ENCODE measurements at regions not wholly inside any gene's neighbourhood (a gene's known extent, or its start where the extent isn't known, plus 50 kb on each side); places are given as distances from the start of the nearest gene placed in this dataset.

GRCh38 chr12:111233786-111234185 lies 135.1 kb downstream of the PHETA1 start:
- Histone ChIP-seq H3K4me1 (ENCODE audit: low read length) (no peaks in the 10 kb centered on the region), H3K4me2 (ENCODE audit: low read length) (no peak overlapping the region), H4K20me1 (ENCODE audit: insufficient read depth, low read length) (no peaks in the 10 kb centered on the region), H3K27ac (ENCODE audit: low read length) (no peak overlapping the region), H3K36me3 (replicated peaks; ENCODE audit: low read depth, low read length) (no peaks in the 10 kb centered on the region), H3K9me3 (ENCODE audit: insufficient read depth, low read length) (no peaks in the 10 kb centered on the region), H3K79me2 (ENCODE audit: low read length) (no peaks in the 10 kb centered on the region), H2AFZ (ENCODE audit: low read depth, low read length) (no peak overlapping the region), H3K4me3 (ENCODE audit: low read length) (no peak overlapping the region), H3K9ac (ENCODE audit: low read length) (no peak overlapping the region), H3K27me3 (ENCODE audit: low read depth, low read length) (peaks cover 24% of the 10 kb centered on the region; the same call in 1 of the 2 replicates)
- no peak for TF ChIP-seq EZH2phosphoT487 (IDR thresholded peaks at IDR 0.05; ENCODE audit: low read depth)
- TF ChIP-seq CTCF (IDR thresholded peaks at IDR 0.05; ENCODE audit: low read depth, low read length): no peak

DNA sequence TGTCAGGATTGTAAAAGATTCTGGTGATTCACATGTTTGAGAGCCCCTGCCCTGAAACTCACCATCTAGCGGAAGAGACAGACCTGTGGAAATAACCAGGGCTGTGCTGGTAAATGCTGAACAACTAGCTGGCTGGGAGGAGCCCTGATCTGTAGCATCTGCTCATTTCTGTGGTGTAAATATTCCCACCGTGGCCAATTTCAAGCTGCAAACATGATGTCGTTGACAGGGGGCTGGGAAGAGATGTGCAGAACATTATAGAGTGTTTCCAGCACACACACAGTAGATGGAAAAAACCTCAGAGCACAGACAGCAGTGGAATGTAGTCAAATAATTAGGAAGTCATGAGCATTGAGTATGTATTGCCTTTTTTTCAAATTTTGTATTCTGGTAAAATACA lies 138.2 kb downstream of the PHETA1 start:
- Histone ChIP-seq H3K27ac (ENCODE audit: low read length) (no peak overlapping the region), H3K4me1 (ENCODE audit: low read length) (no peaks in the 10 kb centered on the region), H3K27me3 (ENCODE audit: low read depth, low read length) (peaks cover 12% of the 10 kb centered on the region; the same call in 1 of the 2 replicates), H3K4me2 (ENCODE audit: low read length) (no peak overlapping the region), H3K79me2 (ENCODE audit: low read length) (no peaks in the 10 kb centered on the region), H2AFZ (ENCODE audit: low read depth, low read length) (no peak overlapping the region), H3K36me3 (replicated peaks; ENCODE audit: low read depth, low read length) (no peaks in the 10 kb centered on the region), H3K9me3 (ENCODE audit: insufficient read depth, low read length) (no peaks in the 10 kb centered on the region), H3K9ac (ENCODE audit: low read length) (no peak overlapping the region), H3K4me3 (ENCODE audit: low read length) (no peak overlapping the region), H4K20me1 (ENCODE audit: insufficient read depth, low read length) (no peaks in the 10 kb centered on the region)
- TF ChIP-seq CTCF (IDR thresholded peaks at IDR 0.05; ENCODE audit: low read depth, low read length): no peak
- no peak for TF ChIP-seq EZH2phosphoT487 (IDR thresholded peaks at IDR 0.05; ENCODE audit: low read depth)

DNA sequence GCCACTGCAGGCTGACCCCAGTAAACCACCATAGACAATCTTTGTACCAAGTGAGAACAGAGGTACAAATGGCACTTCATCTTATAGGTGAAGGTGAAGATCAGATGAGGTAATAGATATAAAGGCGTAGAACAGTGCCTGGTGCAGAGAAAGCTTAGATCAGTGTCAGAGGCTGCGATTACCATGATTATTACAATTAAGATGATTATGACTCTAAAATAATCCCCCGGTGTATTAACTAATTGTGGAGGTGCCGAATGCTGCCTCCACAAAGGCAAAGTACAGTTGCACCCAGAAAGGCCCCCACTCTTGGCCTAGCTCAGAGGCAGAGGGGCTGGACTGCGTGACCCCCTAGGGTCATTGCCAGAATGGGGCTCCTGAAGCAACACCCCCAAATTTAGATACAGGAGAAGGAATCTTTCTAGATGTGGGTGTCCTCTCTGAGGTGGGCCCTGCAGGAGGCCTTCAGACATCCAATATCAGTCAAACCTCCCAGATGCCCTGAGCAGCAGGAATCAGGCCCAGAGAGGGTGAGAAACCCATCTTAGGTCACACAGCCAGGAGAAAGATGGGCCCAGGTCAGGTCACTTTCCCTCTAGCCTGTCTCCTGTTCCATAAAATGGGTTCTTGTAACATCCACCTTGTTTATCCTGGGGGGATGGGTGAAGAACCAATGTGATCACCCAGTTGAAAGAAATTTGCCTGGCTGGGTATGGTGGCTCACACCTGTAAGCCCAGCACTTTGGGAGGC lies 139.8 kb downstream of the PHETA1 start:
- no peak overlapping the region for H3K27ac ChIP-seq (ENCODE audit: low read length)
- no peak overlapping the region for H3K9ac ChIP-seq (ENCODE audit: low read length)
- H2AFZ ChIP-seq (ENCODE audit: low read depth, low read length): no peak overlapping the region
- no peaks in the 10 kb centered on the region for H3K4me1 ChIP-seq (ENCODE audit: low read length)
- H3K4me3 ChIP-seq (ENCODE audit: low read length): no peak overlapping the region
- H3K79me2 ChIP-seq (ENCODE audit: low read length): no peaks in the 10 kb centered on the region
- TF ChIP-seq CTCF (IDR thresholded peaks at IDR 0.05; ENCODE audit: low read depth, low read length) (no peak), EZH2phosphoT487 (IDR thresholded peaks at IDR 0.05; ENCODE audit: low read depth) (no peak)
- no peaks in the 10 kb centered on the region for H4K20me1 ChIP-seq (ENCODE audit: insufficient read depth, low read length)
- peaks cover 12% of the 10 kb centered on the region; the same call in 1 of the 2 replicates for H3K27me3 ChIP-seq (ENCODE audit: low read depth, low read length)
- no peaks in the 10 kb centered on the region for H3K9me3 ChIP-seq (ENCODE audit: insufficient read depth, low read length)
- no peaks in the 10 kb centered on the region for H3K36me3 ChIP-seq (replicated peaks; ENCODE audit: low read depth, low read length)
- H3K4me2 ChIP-seq (ENCODE audit: low read length): no peak overlapping the region

GRCh38 chr12:111227476-111228420 lies 141.1 kb downstream of the PHETA1 start:
- Histone ChIP-seq H3K79me2 (ENCODE audit: low read length) (no peaks in the 10 kb centered on the region), H2AFZ (ENCODE audit: low read depth, low read length) (no peak overlapping the region), H3K27me3 (ENCODE audit: low read depth, low read length) (0 out of 2 replicates have a peak, but pooled peaks cover 5% of the 10 kb centered on the region), H3K9ac (ENCODE audit: low read length) (no peak overlapping the region), H3K36me3 (replicated peaks; ENCODE audit: low read depth, low read length) (no peaks in the 10 kb centered on the region), H3K4me1 (ENCODE audit: low read length) (no peaks in the 10 kb centered on the region), H4K20me1 (ENCODE audit: insufficient read depth, low read length) (no peaks in the 10 kb centered on the region), H3K27ac (ENCODE audit: low read length) (no peak overlapping the region), H3K4me3 (ENCODE audit: low read length) (no peak overlapping the region), H3K9me3 (ENCODE audit: insufficient read depth, low read length) (no peaks in the 10 kb centered on the region), H3K4me2 (ENCODE audit: low read length) (no peak overlapping the region)
- TF ChIP-seq CTCF (IDR thresholded peaks at IDR 0.05; ENCODE audit: low read depth, low read length): no peak
- no peak for TF ChIP-seq EZH2phosphoT487 (IDR thresholded peaks at IDR 0.05; ENCODE audit: low read depth)

All from OCI-LY3 (cell line).